A549 (cell line): ENCODE measurements at regions not wholly inside any gene's neighbourhood (a gene's known extent, or its start where the extent isn't known, plus 50 kb on each side); places are given as distances from the start of the nearest gene placed in this dataset.

ENCODE experiments used
- ATAC-seq, 2 experiments: fragments of 200-7000 bp in 1 of 2; fragments of >200 bp in 1 of 2; cut with Nextera tagmentation in 1 of 2; cut with Tn5 transposase in 1 of 2; 3 replicates each; pipeline versions ENCODE4 v1.8.0 to v1.9.1; 2018 to 2020; ENCODE audit warnings: mild to moderate bottlenecking in 1 of 2, moderate library complexity in 1 of 2
- CTCF ChIA-PET: fragments of 300-600 bp; sonication (Branson Sonifier 250); formaldehyde crosslinking; extraction: SDS; loops from one replicate; lab custom pipeline; 2021; ENCODE audit warnings: antibody characterized with exemption, inconsistent platforms; lab: Yijun Ruan, JAX
- POLR2A ChIA-PET: fragments of 350-600 bp; formaldehyde crosslinking; extraction: SDS; loops from one replicate; lab custom pipeline; 2021; ENCODE audit warnings: antibody characterized with exemption, inconsistent platforms; lab: Yijun Ruan, JAX
- DNase-seq, 2 experiments: peaks; one replicate each; pipeline versions ENCODE4 v3.0.0 to v3.0.0-alpha.2; 2011 to 2016; ENCODE audit warnings: low read depth in 1 of 2, low spot score in 1 of 2
- FAIRE-seq: peaks from 2 replicates; lab custom pipeline; 2011; peaks lifted over from hg19 to GRCh38; lab: Jason Lieb, UNC
- H3K27ac ChIP-seq, 2 experiments: fragments of >200 bp; sonication (Bioruptor Twin); formaldehyde crosslinking; 3 replicates each; pipeline ENCODE4 v1.5.1; 2016 to 2017
- H3K4me1 ChIP-seq: fragments of >200 bp; sonication (Bioruptor Twin); formaldehyde crosslinking; 3 replicates; pipeline ENCODE4 v1.6.1; 2016
- H3K4me2 ChIP-seq: fragments of >200 bp; sonication (Bioruptor Twin); formaldehyde crosslinking; 3 replicates; pipeline ENCODE4 v1.6.1; 2016
- H3K4me3 ChIP-seq: fragments of >200 bp; sonication (Bioruptor Twin); formaldehyde crosslinking; 3 replicates; pipeline ENCODE4 v1.5.1; 2016
- H3K9me3 ChIP-seq: fragments of >200 bp; sonication (Bioruptor Twin); formaldehyde crosslinking; 3 replicates; pipeline ENCODE4 v1.6.1; 2016
- CEBPB ChIP-seq, 2 experiments: fragments of >200 bp in 1 of 2; sonication (Bioruptor Twin) in 1 of 2; formaldehyde crosslinking in 1 of 2; IDR thresholded peaks; 2 replicates each; pipeline ENCODE4 v1.6.1; 2012 to 2016
- EP300 ChIP-seq, 2 experiments: fragments of >200 bp; sonication (Bioruptor Twin); formaldehyde crosslinking; IDR thresholded peaks; 2 replicates in 1 of 2; 3 replicates in 1 of 2; pipeline ENCODE4 v1.6.1; 2016 to 2017
- FOSL2 ChIP-seq, 2 experiments: fragments of 450-650 bp in 1 of 2; fragments of >200 bp in 1 of 2; sonication (Bioruptor Twin) in 1 of 2; formaldehyde crosslinking; IDR thresholded peaks; 2 replicates each; pipeline versions ENCODE4 v1.5.0 to v1.6.1; 2016 to 2020; ENCODE audit warnings: mild to moderate bottlenecking in 1 of 2, moderate library complexity in 1 of 2
- GATA3 ChIP-seq: IDR thresholded peaks from 2 replicates; pipeline ENCODE4 v1.6.1; 2012; ENCODE audit warnings: borderline replicate concordance
- HOXB13 ChIP-seq: fragments of 250-450 bp; sonication (Bioruptor Pico); IDR thresholded peaks from 2 replicates; pipeline ENCODE4 v1.5.0; 2020; ENCODE audit warnings: low read depth, mild to moderate bottlenecking, moderate library complexity
- JUN ChIP-seq, 2 experiments: fragments of >200 bp; sonication (Bioruptor Twin); formaldehyde crosslinking; IDR thresholded peaks; 2 replicates in 1 of 2; 3 replicates in 1 of 2; pipeline ENCODE4 v1.6.1; 2016 to 2017
- JUNB ChIP-seq: fragments of >200 bp; sonication (Bioruptor Twin); formaldehyde crosslinking; IDR thresholded peaks from 2 replicates; pipeline ENCODE4 v1.6.1; 2016
- KDM1A ChIP-seq: fragments of 200-600 bp; sonication (generic); IDR thresholded peaks from 2 replicates; pipeline ENCODE4 v1.6.1; 2016; ENCODE audit warnings: low read depth, mild to moderate bottlenecking
- MYC ChIP-seq: IDR thresholded peaks from 2 replicates; pipeline ENCODE4 v1.6.1; 2012; ENCODE audit warnings: mild to moderate bottlenecking, inconsistent platforms, low read length, improper control_type of control experiment, borderline replicate concordance
- NPAS2 ChIP-seq: fragments of 250-450 bp; sonication (Bioruptor Pico); IDR thresholded peaks from 2 replicates; pipeline ENCODE4 v1.8.0; 2022; ENCODE audit warnings: mild to moderate bottlenecking, moderate library complexity, borderline replicate concordance
- RFX5 ChIP-seq: fragments of 450-650 bp; IDR thresholded peaks from 2 replicates; pipeline ENCODE4 v1.7.1; 2014; ENCODE audit warnings: antibody characterized with exemption, mild to moderate bottlenecking, moderate library complexity
- SMC3 ChIP-seq: fragments of >200 bp; sonication (Bioruptor Twin); formaldehyde crosslinking; IDR thresholded peaks from 3 replicates; pipeline ENCODE4 v1.6.1; 2018; ENCODE audit warnings: inconsistent platforms
- TP53 ChIP-seq: fragments of 250-450 bp; sonication (Bioruptor Pico); IDR thresholded peaks from 2 replicates; pipeline ENCODE4 v1.5.0; 2021; ENCODE audit warnings: mild to moderate bottlenecking, moderate library complexity
- WGBS: methylation state at CpG from one replicate; pipeline ENCODE4 v1.1.6; 2017; ENCODE audit errors: missing lambda C conversion rate; 5-methylcytosine and 5-hydroxymethylcytosine counted together
- TF ChIP-seq, protein P1 (sequence below): IDR thresholded peaks from 2 replicates; pipeline ENCODE4 v1.6.1; 2012
- TF ChIP-seq, protein P2 (sequence below): fragments of 250-450 bp; sonication (Bioruptor Pico); IDR thresholded peaks from 2 replicates; pipeline ENCODE4 v1.5.0; 2020; ENCODE audit warnings: low read depth, mild to moderate bottlenecking, moderate library complexity
- TF ChIP-seq, protein P3 (sequence below): fragments of 150-350 bp; IDR thresholded peaks from 2 replicates; pipeline ENCODE4 v1.6.1; 2014; ENCODE audit warnings: low read depth, mild to moderate bottlenecking, low read length
- TF ChIP-seq, protein P4 (sequence below): fragments of >200 bp; sonication (Bioruptor Twin); formaldehyde crosslinking; IDR thresholded peaks from 3 replicates; pipeline ENCODE4 v1.6.1; 2016
- TF ChIP-seq, protein P5 (sequence below): fragments of >200 bp; sonication (Bioruptor Twin); formaldehyde crosslinking; IDR thresholded peaks from 3 replicates; pipeline ENCODE4 v1.5.1; 2016
- TF ChIP-seq, protein P6 (sequence below): fragments of 250-450 bp; sonication (Bioruptor Pico); IDR thresholded peaks from 2 replicates; pipeline ENCODE4 v1.5.0; 2021; ENCODE audit warnings: mild to moderate bottlenecking, moderate library complexity, borderline replicate concordance

DNA sequence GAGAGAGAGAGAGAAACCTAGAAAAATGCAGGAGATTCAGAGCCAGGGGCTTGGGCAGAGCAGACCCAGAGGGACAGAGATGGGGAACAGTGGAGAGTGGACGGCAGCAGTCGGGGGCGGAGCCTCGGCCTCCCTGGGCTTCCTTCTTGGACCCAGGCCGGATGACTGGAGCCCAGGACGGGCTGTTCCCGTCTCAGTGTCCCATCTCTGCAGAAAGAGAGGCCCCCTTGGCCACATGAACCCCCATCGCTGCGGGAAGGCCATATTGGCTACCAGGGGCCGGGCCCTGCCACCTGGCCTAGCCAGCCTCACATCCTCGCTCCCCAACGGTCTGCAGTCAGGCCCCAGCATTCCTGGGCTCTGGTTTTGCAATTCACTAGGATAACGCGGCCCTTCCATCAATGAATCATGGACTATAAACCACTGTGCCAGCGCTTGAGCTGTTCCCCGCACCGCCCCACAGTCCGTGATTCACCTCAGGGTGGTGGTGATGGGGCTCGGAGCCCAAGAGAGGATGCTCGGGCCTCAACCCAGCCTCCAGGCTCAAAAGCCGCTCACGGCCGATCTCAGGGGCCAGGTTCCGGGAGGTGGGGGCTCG, 116.5 kb downstream of the RFLNA start:
- no peak for FAIRE-seq
- peak in 1 of 2 experiments; percentile 57 for DNase-seq
- H3K4me2 ChIP-seq: peak overlapping the region; percentile 51

More for the DNA sequence above, 116.5 kb downstream of the RFLNA start:
- POLR2A ChIA-PET: interaction anchor here (0.6 to 0.8 kb wide), 2 partner anchors 22 to 36 kb away, joined by 4 to 6 read pairs; no protein-coding TSS in a partner anchor
- CTCF ChIA-PET: interaction anchor here (1.6 to 7.2 kb wide), 2 partner anchors 14 to 360 kb away, joined by 5 to 87 read pairs; no protein-coding TSS in a partner anchor
- 79% methylated on average over 23 of the region's 25 CpGs for WGBS
- peaks cover 27% of the 10 kb centered on the region for H3K4me1 ChIP-seq
- ATAC-seq: peak; percentile 80 to 83
- H3K27ac ChIP-seq: peak overlapping the region; percentile 62 to 94
- TF ChIP-seq, protein P1, sequence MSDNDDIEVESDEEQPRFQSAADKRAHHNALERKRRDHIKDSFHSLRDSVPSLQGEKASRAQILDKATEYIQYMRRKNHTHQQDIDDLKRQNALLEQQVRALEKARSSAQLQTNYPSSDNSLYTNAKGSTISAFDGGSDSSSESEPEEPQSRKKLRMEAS: peak; percentile 36; the same call in 1 of the 2 replicates
- TF ChIP-seq TP53 (CRISPR knock-in tag) (no peak), KDM1A (no peak), JUN (IDR thresholded peaks at IDR 0.05) (peak in 1 of 2 experiments; percentile 38; a peak in 1 of 5 replicates), EP300 (IDR thresholded peaks at IDR 0.05) (no peak), GATA3 (0 out of 2 replicates have a peak, but pooled peaks have one; percentile 21), MYC (no peak), HOXB13 (no peak; the same call in 1 of the 2 replicates), CEBPB (IDR thresholded peaks at IDR 0.05) (peak; percentile 45 to 79; a peak in 3 of 4 replicates), SMC3 (0 out of 3 replicates have a peak, but pooled peaks have one; percentile 20), FOSL2 (IDR thresholded peaks at IDR 0.05) (no peak), FOSL2 (CRISPR knock-in tag; IDR thresholded peaks at IDR 0.05) (peak; percentile 87), JUNB (peak; percentile 24; the same call in 1 of the 2 replicates), RFX5 (no peak), NPAS2 (no peak)
- TF ChIP-seq, protein P2, sequence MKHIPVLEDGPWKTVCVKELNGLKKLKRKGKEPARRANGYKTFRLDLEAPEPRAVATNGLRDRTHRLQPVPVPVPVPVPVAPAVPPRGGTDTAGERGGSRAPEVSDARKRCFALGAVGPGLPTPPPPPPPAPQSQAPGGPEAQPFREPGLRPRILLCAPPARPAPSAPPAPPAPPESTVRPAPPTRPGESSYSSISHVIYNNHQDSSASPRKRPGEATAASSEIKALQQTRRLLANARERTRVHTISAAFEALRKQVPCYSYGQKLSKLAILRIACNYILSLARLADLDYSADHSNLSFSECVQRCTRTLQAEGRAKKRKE (CRISPR knock-in tag): no peak
- TF ChIP-seq, protein P3, sequence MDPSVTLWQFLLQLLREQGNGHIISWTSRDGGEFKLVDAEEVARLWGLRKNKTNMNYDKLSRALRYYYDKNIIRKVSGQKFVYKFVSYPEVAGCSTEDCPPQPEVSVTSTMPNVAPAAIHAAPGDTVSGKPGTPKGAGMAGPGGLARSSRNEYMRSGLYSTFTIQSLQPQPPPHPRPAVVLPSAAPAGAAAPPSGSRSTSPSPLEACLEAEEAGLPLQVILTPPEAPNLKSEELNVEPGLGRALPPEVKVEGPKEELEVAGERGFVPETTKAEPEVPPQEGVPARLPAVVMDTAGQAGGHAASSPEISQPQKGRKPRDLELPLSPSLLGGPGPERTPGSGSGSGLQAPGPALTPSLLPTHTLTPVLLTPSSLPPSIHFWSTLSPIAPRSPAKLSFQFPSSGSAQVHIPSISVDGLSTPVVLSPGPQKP: no peak
- TF ChIP-seq, protein P4, sequence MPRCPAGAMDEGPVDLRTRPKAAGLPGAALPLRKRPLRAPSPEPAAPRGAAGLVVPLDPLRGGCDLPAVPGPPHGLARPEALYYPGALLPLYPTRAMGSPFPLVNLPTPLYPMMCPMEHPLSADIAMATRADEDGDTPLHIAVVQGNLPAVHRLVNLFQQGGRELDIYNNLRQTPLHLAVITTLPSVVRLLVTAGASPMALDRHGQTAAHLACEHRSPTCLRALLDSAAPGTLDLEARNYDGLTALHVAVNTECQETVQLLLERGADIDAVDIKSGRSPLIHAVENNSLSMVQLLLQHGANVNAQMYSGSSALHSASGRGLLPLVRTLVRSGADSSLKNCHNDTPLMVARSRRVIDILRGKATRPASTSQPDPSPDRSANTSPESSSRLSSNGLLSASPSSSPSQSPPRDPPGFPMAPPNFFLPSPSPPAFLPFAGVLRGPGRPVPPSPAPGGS: no peak
- TF ChIP-seq, protein P5, sequence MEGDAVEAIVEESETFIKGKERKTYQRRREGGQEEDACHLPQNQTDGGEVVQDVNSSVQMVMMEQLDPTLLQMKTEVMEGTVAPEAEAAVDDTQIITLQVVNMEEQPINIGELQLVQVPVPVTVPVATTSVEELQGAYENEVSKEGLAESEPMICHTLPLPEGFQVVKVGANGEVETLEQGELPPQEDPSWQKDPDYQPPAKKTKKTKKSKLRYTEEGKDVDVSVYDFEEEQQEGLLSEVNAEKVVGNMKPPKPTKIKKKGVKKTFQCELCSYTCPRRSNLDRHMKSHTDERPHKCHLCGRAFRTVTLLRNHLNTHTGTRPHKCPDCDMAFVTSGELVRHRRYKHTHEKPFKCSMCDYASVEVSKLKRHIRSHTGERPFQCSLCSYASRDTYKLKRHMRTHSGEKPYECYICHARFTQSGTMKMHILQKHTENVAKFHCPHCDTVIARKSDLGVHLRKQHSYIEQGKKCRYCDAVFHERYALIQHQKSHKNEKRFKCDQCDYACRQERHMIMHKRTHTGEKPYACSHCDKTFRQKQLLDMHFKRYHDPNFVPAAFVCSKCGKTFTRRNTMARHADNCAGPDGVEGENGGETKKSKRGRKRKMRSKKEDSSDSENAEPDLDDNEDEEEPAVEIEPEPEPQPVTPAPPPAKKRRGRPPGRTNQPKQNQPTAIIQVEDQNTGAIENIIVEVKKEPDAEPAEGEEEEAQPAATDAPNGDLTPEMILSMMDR: no peak
- TF ChIP-seq, protein P6, sequence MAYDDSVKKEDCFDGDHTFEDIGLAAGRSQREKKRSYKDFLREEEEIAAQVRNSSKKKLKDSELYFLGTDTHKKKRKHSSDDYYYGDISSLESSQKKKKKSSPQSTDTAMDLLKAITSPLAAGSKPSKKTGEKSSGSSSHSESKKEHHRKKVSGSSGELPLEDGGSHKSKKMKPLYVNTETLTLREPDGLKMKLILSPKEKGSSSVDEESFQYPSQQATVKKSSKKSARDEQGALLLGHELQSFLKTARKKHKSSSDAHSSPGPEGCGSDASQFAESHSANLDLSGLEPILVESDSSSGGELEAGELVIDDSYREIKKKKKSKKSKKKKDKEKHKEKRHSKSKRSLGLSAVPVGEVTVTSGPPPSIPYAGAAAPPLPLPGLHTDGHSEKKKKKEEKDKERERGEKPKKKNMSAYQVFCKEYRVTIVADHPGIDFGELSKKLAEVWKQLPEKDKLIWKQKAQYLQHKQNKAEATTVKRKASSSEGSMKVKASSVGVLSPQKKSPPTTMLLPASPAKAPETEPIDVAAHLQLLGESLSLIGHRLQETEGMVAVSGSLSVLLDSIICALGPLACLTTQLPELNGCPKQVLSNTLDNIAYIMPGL (CRISPR knock-in tag): no peak
- no peak overlapping the region for H3K4me3 ChIP-seq
- no peaks in the 10 kb centered on the region for H3K9me3 ChIP-seq
